Inferior parietal cortex (tissue), 1 donor: ENCODE measurements at regions not wholly inside any gene's neighbourhood (a gene's known extent, or its start where the extent isn't known, plus 50 kb on each side); places are given as distances from the start of the nearest gene placed in this dataset.
"Not testable (repeated sequence)": the region's sequence is repeated elsewhere in the genome, so short reads cannot be mapped to it uniquely, and the experiment has no call there.

Experiments
- DNase-seq: peaks from one replicate; pipeline ENCODE4 v3.0.0-alpha.2; 2016; ENCODE audit errors: extremely low spot score

- no peak for DNase-seq
These were observed 232.0 kb upstream of the NOX3 start for GRCh38 chr6:155687645-155688044.

GRCh38 chr6:155684416-155685196 lies 229.0 kb upstream of the NOX3 start:
- DNase-seq: no peak

GRCh38 chr6:155678361-155678760 lies 222.7 kb upstream of the NOX3 start:
- no peak for DNase-seq

GRCh38 chr6:155676346-155676745 lies 220.7 kb upstream of the NOX3 start:
- DNase-seq: no peak

GRCh38 chr6:155670655-155671054 lies 215.0 kb upstream of the NOX3 start:
- no peak for DNase-seq

GRCh38 chr6:155660251-155660977 lies 204.8 kb upstream of the NOX3 start:
- no peak for DNase-seq

- no peak for DNase-seq
These were observed 200.4 kb upstream of the NOX3 start for GRCh38 chr6:155656024-155656423.

GRCh38 chr6:155654474-155654873 lies 198.8 kb upstream of the NOX3 start:
- no peak for DNase-seq

- DNase-seq: no peak
These were observed 192.7 kb upstream of the NOX3 start for GRCh38 chr6:155648301-155648700.

GRCh38 chr6:155647354-155647753 lies 191.7 kb upstream of the NOX3 start:
- DNase-seq: no peak

GRCh38 chr6:155646443-155646842 lies 190.8 kb upstream of the NOX3 start:
- no peak for DNase-seq

- DNase-seq: no peak
These were observed 189.7 kb upstream of the NOX3 start for GRCh38 chr6:155645325-155645724.

GRCh38 chr6:155641603-155642002 lies 186.0 kb upstream of the NOX3 start:
- no peak for DNase-seq

- no peak for DNase-seq
These were observed 182.6 kb upstream of the NOX3 start for GRCh38 chr6:155638200-155638599.

GRCh38 chr6:155635416-155635815 lies 179.8 kb upstream of the NOX3 start:
- no peak for DNase-seq

GRCh38 chr6:155630085-155630484 lies 174.4 kb upstream of the NOX3 start:
- DNase-seq: no peak

- no peak for DNase-seq
These were observed 174.0 kb upstream of the NOX3 start for GRCh38 chr6:155629652-155630051.

GRCh38 chr6:155628306-155628705 lies 172.7 kb upstream of the NOX3 start:
- DNase-seq: no peak

- not testable (repeated sequence) for DNase-seq
These were observed 172.1 kb upstream of the NOX3 start for GRCh38 chr6:155627722-155628212.

- DNase-seq: no peak
These were observed 168.0 kb upstream of the NOX3 start for GRCh38 chr6:155623450-155624178.

- DNase-seq: no peak
These were observed 159.0 kb upstream of the NOX3 start for GRCh38 chr6:155614606-155615005.

GRCh38 chr6:155611742-155612141 lies 156.1 kb upstream of the NOX3 start:
- no peak for DNase-seq
